K562 (cell line): ENCODE measurements at regions not wholly inside any gene's neighbourhood (a gene's known extent, or its start where the extent isn't known, plus 50 kb on each side); places are given as distances from the start of the nearest gene placed in this dataset.

Source experiments
- ATAC-seq: fragments of 200-7000 bp; cut with Tn5 transposase; 3 replicates; pipeline ENCODE4 v1.9.1; 2020; ENCODE audit warnings: moderate library complexity
- BruUV-seq: library from RNA; stranded (reverse); fragments of 400-500 nt; replicated peaks from 2 replicates; lab custom pipeline; 2021; lab: Mats Ljungman, UMichigan
- CTCF ChIA-PET: fragments of 300-600 bp; formaldehyde crosslinking; extraction: SDS; loops from one replicate; lab custom pipeline; 2021; ENCODE audit warnings: low intra/inter-chr PET ratio; lab: Yijun Ruan, JAX
- POLR2A ChIA-PET: fragments of 300-600, 350-650 bp; sonication (Branson Sonifier 250); formaldehyde crosslinking; extraction: SDS; loops from one replicate; lab custom pipeline; 2021; ENCODE audit warnings: antibody characterized with exemption, inconsistent platforms; lab: Yijun Ruan, JAX
- DNase-seq, 4 experiments: peaks; one replicate each; pipeline versions ENCODE4 v3.0.0 to v3.0.0-alpha.2; 2011 to 2018; ENCODE audit warnings: low spot score in 3 of 4, mixed read lengths in 3 of 4; ENCODE audit errors: extremely low read depth in 1 of 4
- FAIRE-seq: peaks from 2 replicates; lab custom pipeline; 2011; peaks lifted over from hg19 to GRCh38; lab: Jason Lieb, UNC
- H2AFZ ChIP-seq: 2 replicates; pipeline ENCODE4 v1.6.0; 2011; ENCODE audit warnings: low read depth, low read length, control low read depth, inconsistent platforms
- H3K27ac ChIP-seq: fragments of 200-600 bp; 3 replicates; pipeline ENCODE4 v1.8.0; 2011; ENCODE audit warnings: low read depth, mild to moderate bottlenecking, control low read depth, inconsistent platforms, low read length, moderate library complexity, mixed read lengths; ENCODE audit errors: extremely low read depth
- H3K27me3 ChIP-seq, 2 experiments: fragments of 300-600 bp in 1 of 2; 2 replicates in 1 of 2; 3 replicates in 1 of 2; pipeline versions ENCODE4 v1.6.0 to v1.8.0; 2011; ENCODE audit warnings: inconsistent platforms in 2 of 2, low read length in 2 of 2, mild to moderate bottlenecking in 1 of 2, mixed read lengths in 1 of 2, moderate library complexity in 1 of 2; ENCODE audit not compliant: control insufficient read depth in 2 of 2, insufficient read depth in 2 of 2
- H3K36me3 ChIP-seq: fragments of 300-600 bp; 3 replicates; pipeline ENCODE4 v1.8.0; 2011; ENCODE audit warnings: mild to moderate bottlenecking, low read length, inconsistent platforms; ENCODE audit not compliant: control insufficient read depth, insufficient read depth
- H3K4me1 ChIP-seq, 2 experiments: fragments of 200-600 bp in 1 of 2; replicated peaks in 1 of 2; 2 replicates in 1 of 2; 3 replicates in 1 of 2; pipeline versions ENCODE4 v1.5.1 to v1.8.0; 2011; ENCODE audit warnings: inconsistent platforms in 2 of 2, low read length in 2 of 2, mild to moderate bottlenecking in 1 of 2, mixed read lengths in 1 of 2, moderate library complexity in 1 of 2; ENCODE audit not compliant: control insufficient read depth in 2 of 2, insufficient read depth in 2 of 2
- H3K4me2 ChIP-seq: 2 replicates; pipeline ENCODE4 v1.6.1; 2011; ENCODE audit warnings: low read length, control low read depth, inconsistent platforms, mixed read lengths; ENCODE audit not compliant: insufficient read depth
- H3K4me3 ChIP-seq: fragments of 200-600 bp; sonication (generic), shearing (Covaris generic); 2 replicates; pipeline ENCODE4 v1.5.1; 2016; ENCODE audit warnings: control low read depth, inconsistent platforms
- H3K79me2 ChIP-seq: fragments of 200-600 bp; 3 replicates; pipeline ENCODE4 v1.8.0; 2011; ENCODE audit warnings: low read length, inconsistent platforms; ENCODE audit not compliant: control insufficient read depth, insufficient read depth
- H3K9ac ChIP-seq, 2 experiments: 2 replicates each; pipeline versions ENCODE4 v1.6.0 to v1.6.1; 2011; ENCODE audit warnings: low read depth in 2 of 2, low read length in 2 of 2, control low read depth in 1 of 2, inconsistent platforms in 1 of 2, mild to moderate bottlenecking in 1 of 2, mixed read lengths in 1 of 2; ENCODE audit not compliant: insufficient read depth in 1 of 2
- H3K9me1 ChIP-seq: one replicate; pipeline ENCODE4 v1.6.0; 2011; ENCODE audit warnings: inconsistent platforms, mild to moderate bottlenecking, low read length, moderate library complexity; ENCODE audit not compliant: control insufficient read depth, insufficient read depth
- H3K9me3 ChIP-seq: replicated peaks from 2 replicates; pipeline ENCODE4 v1.5.1; 2011; ENCODE audit warnings: low read depth, low read length, inconsistent platforms; ENCODE audit not compliant: control insufficient read depth, insufficient read depth
- H4K20me1 ChIP-seq: replicated peaks from 2 replicates; pipeline ENCODE4 v1.6.1; 2011; ENCODE audit warnings: low read length, inconsistent platforms, mixed read lengths; ENCODE audit not compliant: control insufficient read depth, insufficient read depth
- ARHGAP35 ChIP-seq: fragments of 450-650 bp; IDR thresholded peaks from 2 replicates; pipeline ENCODE4 v1.6.1; 2018; ENCODE audit not compliant: partially characterized antibody
- CSDE1 ChIP-seq, 2 experiments: fragments of 450-650 bp; IDR thresholded peaks; 2 replicates each; pipeline ENCODE4 v1.6.1; 2016; ENCODE audit warnings: mild to moderate bottlenecking in 1 of 2
- CTBP1 ChIP-seq: fragments of 450-650 bp; IDR thresholded peaks from 2 replicates; pipeline ENCODE4 v1.6.1; 2016; ENCODE audit warnings: borderline replicate concordance
- FOXO4 ChIP-seq: fragments of 450-650 bp; formaldehyde crosslinking; IDR thresholded peaks from 2 replicates; pipeline ENCODE4 v1.4.0; 2020; ENCODE audit warnings: mild to moderate bottlenecking, moderate library complexity
- MEF2A ChIP-seq: IDR thresholded peaks from 2 replicates; pipeline ENCODE4 v1.6.1; 2011; ENCODE audit warnings: low read depth, mild to moderate bottlenecking, low read length, moderate library complexity; ENCODE audit not compliant: control insufficient read depth
- MIER1 ChIP-seq: fragments of 450-650 bp; IDR thresholded peaks from 2 replicates; pipeline ENCODE4 v1.6.1; 2016; ENCODE audit warnings: antibody characterized with exemption, mild to moderate bottlenecking, low read depth
- MXI1 ChIP-seq: IDR thresholded peaks from 2 replicates; pipeline ENCODE4 v1.6.1; 2011; ENCODE audit warnings: low read depth, mild to moderate bottlenecking, improper control_type of control experiment, low read length
- TCF7L2 ChIP-seq: fragments of 150-350 bp; IDR thresholded peaks from 2 replicates; pipeline ENCODE4 v1.6.1; 2016; ENCODE audit warnings: low read depth, mild to moderate bottlenecking, low read length, moderate library complexity
- ZNF436 ChIP-seq: fragments of 250-450, 450-650 bp; sonication (Bioruptor Pico); formaldehyde crosslinking; IDR thresholded peaks from 2 replicates; pipeline ENCODE4 v1.7.0; 2020; ENCODE audit warnings: mild to moderate bottlenecking
- ZNF449 ChIP-seq: fragments of 250-450 bp; sonication (Bioruptor Pico); IDR thresholded peaks from 2 replicates; pipeline ENCODE4 v1.8.0; 2022; ENCODE audit warnings: moderate library complexity, mild to moderate bottlenecking, inconsistent platforms
- ZNF507 ChIP-seq: conservative IDR thresholded peaks from 2 replicates; pipeline ENCODE4 v1.6.1; 2017; ENCODE audit warnings: missing genetic modification characterization, missing compliant biosample characterization
- WGBS: fragments of 100-300 bp; shearing (Covaris generic); methylation state at CpG from one replicate; pipeline ENCODE4 v1.1.6; 2016; ENCODE audit warnings: low coverage, mixed read lengths; ENCODE audit not compliant: insufficient coverage; ENCODE audit errors: missing lambda C conversion rate; 5-methylcytosine and 5-hydroxymethylcytosine counted together
- in situ Hi-C: fragments of 300-500 bp; cut with MboI; formaldehyde crosslinking; loops from 4 replicates; pipeline ENCODE4 v1.15.0; 2018; ENCODE audit warnings: inconsistent platforms, mixed read lengths
- intact Hi-C: fragments of 100-400 bp; cut with micrococcal nuclease; formaldehyde crosslinking; loops from 2 replicates; pipeline ENCODE4 v1.14.2; 2022
- TF ChIP-seq, protein P1 (sequence below): sonication (generic); formaldehyde crosslinking; IDR thresholded peaks from 2 replicates; pipeline ENCODE4 v1.8.0; 2023; ENCODE audit warnings: mild to moderate bottlenecking, missing genetic modification reagents
- TF ChIP-seq, protein P2 (sequence below), 2 experiments: fragments of 250-450 bp in 1 of 2; fragments of 450-650 bp in 1 of 2; sonication (Bioruptor Pico) in 1 of 2; IDR thresholded peaks; 2 replicates each; pipeline versions ENCODE4 v1.6.1 to v1.8.0; 2016 to 2021; ENCODE audit warnings: mild to moderate bottlenecking in 2 of 2, moderate library complexity in 2 of 2, missing compliant biosample characterization in 1 of 2, missing genetic modification characterization in 1 of 2

- Histone ChIP-seq H3K9ac (no peak overlapping the region), H2AFZ (no peak overlapping the region), H3K36me3 (no peaks in the 10 kb centered on the region), H3K4me2 (no peak overlapping the region), H3K4me3 (no peak overlapping the region), H3K79me2 (no peaks in the 10 kb centered on the region), H3K27me3 (no peaks in the 10 kb centered on the region), H3K9me3 (no peaks in the 10 kb centered on the region), H3K27ac (no peak overlapping the region), H3K9me1 (no peaks in the 10 kb centered on the region), H4K20me1 (no peaks in the 10 kb centered on the region), H3K4me1 (no peaks in the 10 kb centered on the region; a peak in 2 of 5 replicates)
- DNase-seq (no peak), FAIRE-seq (no peak), ATAC-seq (no peak)
- CTCF ChIA-PET, result no interaction called here
- 33% methylated on average over 5 of the region's 5 CpGs for WGBS
- no TSS peak for BruUV-seq
- TF ChIP-seq ZNF449 (no peak), MEF2A (no peak), MIER1 (no peak), ZNF507 (tag) (no peak), CSDE1 (IDR thresholded peaks at IDR 0.05) (no peak), CTBP1 (no peak), ARHGAP35 (no peak), MXI1 (no peak), ZNF436 (CRISPR knock-in tag) (no peak), FOXO4 (CRISPR knock-in tag) (no peak), TCF7L2 (no peak)
- TF ChIP-seq, protein P1, sequence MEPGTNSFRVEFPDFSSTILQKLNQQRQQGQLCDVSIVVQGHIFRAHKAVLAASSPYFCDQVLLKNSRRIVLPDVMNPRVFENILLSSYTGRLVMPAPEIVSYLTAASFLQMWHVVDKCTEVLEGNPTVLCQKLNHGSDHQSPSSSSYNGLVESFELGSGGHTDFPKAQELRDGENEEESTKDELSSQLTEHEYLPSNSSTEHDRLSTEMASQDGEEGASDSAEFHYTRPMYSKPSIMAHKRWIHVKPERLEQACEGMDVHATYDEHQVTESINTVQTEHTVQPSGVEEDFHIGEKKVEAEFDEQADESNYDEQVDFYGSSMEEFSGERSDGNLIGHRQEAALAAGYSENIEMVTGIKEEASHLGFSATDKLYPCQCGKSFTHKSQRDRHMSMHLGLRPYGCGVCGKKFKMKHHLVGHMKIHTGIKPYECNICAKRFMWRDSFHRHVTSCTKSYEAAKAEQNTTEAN (CRISPR knock-in tag), result no peak
- TF ChIP-seq, protein P2, sequence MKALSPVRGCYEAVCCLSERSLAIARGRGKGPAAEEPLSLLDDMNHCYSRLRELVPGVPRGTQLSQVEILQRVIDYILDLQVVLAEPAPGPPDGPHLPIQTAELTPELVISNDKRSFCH (CRISPR knock-in tag; IDR thresholded peaks at IDR 0.05), result no peak
- TF ChIP-seq, protein P2 (tag; IDR thresholded peaks at IDR 0.05), result no peak
- POLR2A ChIA-PET, result interaction anchor here (0.6 kb wide), 1 partner anchor 139 kb away, joined by 3 read pairs; no protein-coding TSS in a partner anchor
- in situ Hi-C loops, result no loop called here
- intact Hi-C loops, result no loop called here
These were observed 287.4 kb downstream of the SKIDA1 start for GRCh38 chr10:21238044-21238443.
